ENCODE measurements at regions not wholly inside any gene's neighbourhood (a gene's known extent, or its start where the extent isn't known, plus 50 kb on each side); places are given as distances from the start of the nearest gene placed in this dataset.
"Not testable (repeated sequence)": the region's sequence is repeated elsewhere in the genome, so short reads cannot be mapped to it uniquely, and the experiment has no call there.

- no peak for DNase-seq (ENCODE audit: low read depth in 2 of 3, low spot score in 2 of 3)
Measured at GRCh38 chr16:10312784-10313724, 72.8 kb upstream of the ATF7IP2 start.

GRCh38 chr16:10314317-10314716 lies 71.5 kb upstream of the ATF7IP2 start:
- no peak for DNase-seq (ENCODE audit: low read depth in 2 of 3, low spot score in 2 of 3)

GRCh38 chr16:10314811-10315210 lies 71.0 kb upstream of the ATF7IP2 start:
- DNase-seq (ENCODE audit: low read depth in 2 of 3, low spot score in 2 of 3): no peak

GRCh38 chr16:10317425-10318001 lies 68.3 kb upstream of the ATF7IP2 start:
- DNase-seq (ENCODE audit: low read depth in 2 of 3, low spot score in 2 of 3): no peak

- no peak for DNase-seq (ENCODE audit: low read depth in 2 of 3, low spot score in 2 of 3)
Measured at GRCh38 chr16:10318798-10319500, 66.9 kb upstream of the ATF7IP2 start.

- DNase-seq (ENCODE audit: low read depth in 2 of 3, low spot score in 2 of 3): no peak
Measured at GRCh38 chr16:10321407-10322387, 64.2 kb upstream of the ATF7IP2 start.

- DNase-seq (ENCODE audit: low read depth in 2 of 3, low spot score in 2 of 3): no peak
Measured at GRCh38 chr16:10322723-10323527, 62.9 kb upstream of the ATF7IP2 start.

GRCh38 chr16:10323528-10323869 lies 62.4 kb upstream of the ATF7IP2 start:
- DNase-seq (ENCODE audit: low read depth in 2 of 3, low spot score in 2 of 3): no peak

GRCh38 chr16:10324210-10324609 lies 61.7 kb upstream of the ATF7IP2 start:
- DNase-seq (ENCODE audit: low read depth in 2 of 3, low spot score in 2 of 3): no peak

- DNase-seq (ENCODE audit: low read depth in 2 of 3, low spot score in 2 of 3): no peak
Measured at GRCh38 chr16:10325783-10326543, 59.9 kb upstream of the ATF7IP2 start.

GRCh38 chr16:10326647-10327046 lies 59.2 kb upstream of the ATF7IP2 start:
- DNase-seq (ENCODE audit: low read depth in 2 of 3, low spot score in 2 of 3): no peak

GRCh38 chr16:10328291-10328690 lies 57.6 kb upstream of the ATF7IP2 start:
- DNase-seq (ENCODE audit: low read depth in 2 of 3, low spot score in 2 of 3): not testable (repeated sequence)

GRCh38 chr16:10332241-10332640 lies 53.6 kb upstream of the ATF7IP2 start:
- DNase-seq (ENCODE audit: low read depth in 2 of 3, low spot score in 2 of 3): no peak

GRCh38 chr16:10332775-10333174 lies 53.1 kb upstream of the ATF7IP2 start:
- no peak for DNase-seq (ENCODE audit: low read depth in 2 of 3, low spot score in 2 of 3)

GRCh38 chr16:10333321-10334032 lies 52.4 kb upstream of the ATF7IP2 start:
- no peak for DNase-seq (ENCODE audit: low read depth in 2 of 3, low spot score in 2 of 3)

- DNase-seq (ENCODE audit: low read depth in 2 of 3, low spot score in 2 of 3): no peak
Measured at GRCh38 chr16:10335681-10336080, 50.2 kb upstream of the ATF7IP2 start.

Measured in activated CD8-positive, alpha-beta memory T cell treated with anti-CD3 and anti-CD28 coated beads for 48 hours (primary cell).